Fibroblast of lung (primary cell): ENCODE measurements at regions not wholly inside any gene's neighbourhood (a gene's known extent, or its start where the extent isn't known, plus 50 kb on each side); places are given as distances from the start of the nearest gene placed in this dataset.

ENCODE experiments used
- CTCF ChIP-seq, 2 donors: IDR thresholded peaks in 1 of 2; conservative IDR thresholded peaks in 1 of 2; 1 replicate in 1 of 2; 2 replicates in 1 of 2; pipeline ENCODE4 v1.5.1; 2011 to 2012; ENCODE audit warnings: low read length in 2 of 2, control low read depth in 1 of 2, inconsistent platforms in 1 of 2, low read depth in 1 of 2, mild to moderate bottlenecking in 1 of 2
- EZH2 ChIP-seq: IDR thresholded peaks from 2 replicates; pipeline ENCODE4 v1.5.1; 2012; ENCODE audit warnings: low read length, control low read depth, mild to moderate bottlenecking; ENCODE audit errors: missing control alignments

GRCh38 chr5:74063346-74063745 lies 437.4 kb downstream of the ARHGEF28 start:
- TF ChIP-seq CTCF (conservative IDR thresholded peaks at IDR 0.05 in 1 of 2, IDR thresholded peaks at IDR 0.05 in 1 of 2; ENCODE audit: low read depth in 1 of 2, low read length in 2 of 2) (no peak), EZH2 (no peak)
